ENCODE measurements at regions not wholly inside any gene's neighbourhood (a gene's known extent, or its start where the extent isn't known, plus 50 kb on each side); places are given as distances from the start of the nearest gene placed in this dataset.

DNA sequence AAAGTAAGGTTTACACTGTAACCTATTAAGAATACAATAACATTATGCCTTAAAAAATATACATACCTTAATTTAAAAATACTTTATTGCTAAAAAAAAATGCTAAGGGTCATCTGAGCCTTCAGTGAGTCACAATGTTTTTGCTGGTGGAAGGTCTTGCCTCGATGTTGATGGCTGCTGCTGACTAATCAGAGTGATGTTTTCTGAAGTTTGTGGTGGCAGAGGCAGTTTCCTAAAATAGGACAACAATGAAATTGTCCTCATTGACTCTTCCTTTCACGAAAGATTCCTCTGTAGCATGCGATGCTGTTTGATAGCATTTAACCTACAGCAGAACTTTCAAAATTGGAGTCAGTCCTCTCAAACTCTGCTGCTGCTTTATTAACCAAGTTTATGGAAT lies 97.6 kb downstream of the FAT3 start:
- no peak for FAIRE-seq

DNA sequence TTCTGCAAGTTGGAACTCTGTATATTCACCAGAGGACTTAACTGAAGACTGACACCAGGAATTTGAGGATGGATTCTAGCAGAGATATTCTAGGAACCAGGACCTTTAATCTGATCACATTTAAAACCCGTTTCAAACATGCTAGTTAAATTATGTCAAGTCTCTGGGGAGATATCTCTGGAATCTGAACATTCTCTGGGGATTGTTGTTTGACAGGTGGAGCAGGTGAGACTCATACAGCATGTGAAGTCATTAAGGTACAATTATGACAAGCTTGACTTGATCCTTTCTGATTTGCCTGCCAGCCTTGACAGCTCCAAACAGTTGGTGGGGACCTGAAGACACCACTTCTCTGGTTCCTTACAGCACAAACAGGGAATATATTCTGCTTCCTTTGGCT lies 100.3 kb downstream of the FAT3 start:
- no peak for FAIRE-seq

DNA sequence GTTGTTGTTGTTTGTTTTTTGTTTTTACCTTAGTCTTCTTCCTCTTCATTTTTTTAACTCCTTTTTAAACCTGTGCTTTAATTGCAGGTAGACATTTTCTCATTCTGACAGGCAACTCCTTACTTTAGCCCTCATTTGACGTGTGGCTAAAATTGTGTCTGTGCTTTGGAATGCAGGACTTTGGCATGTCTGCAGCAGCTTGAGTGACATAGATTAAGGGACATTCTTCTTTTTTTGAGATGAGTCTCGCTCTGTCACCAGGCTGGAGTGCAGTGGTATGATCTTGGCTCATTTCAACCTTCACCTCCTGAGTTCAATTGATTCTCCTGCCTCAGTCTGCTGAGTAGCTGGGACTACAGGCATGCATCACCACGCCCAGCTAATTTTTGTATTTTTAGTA lies 100.8 kb downstream of the FAT3 start:
- FAIRE-seq, result no peak

DNA sequence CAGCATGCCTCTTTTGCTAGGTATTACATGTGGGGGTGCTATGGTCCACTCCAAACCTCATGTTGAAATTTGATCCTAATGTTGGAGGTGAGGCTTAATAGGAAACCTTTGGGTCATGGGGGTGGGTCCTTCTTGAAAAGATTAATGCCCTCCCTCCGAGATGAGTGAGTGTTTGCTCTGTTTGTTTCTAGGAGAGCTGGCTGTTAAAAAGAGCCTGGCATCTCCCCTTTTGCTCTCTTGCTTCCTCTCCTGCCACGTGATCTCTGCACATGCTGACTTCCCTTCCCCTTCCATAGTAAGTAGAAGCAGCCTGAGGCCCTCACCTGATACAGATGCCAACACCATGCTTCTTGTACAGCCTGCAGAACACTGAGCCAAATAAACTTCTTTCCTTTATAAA lies 104.5 kb downstream of the FAT3 start:
- no peak for FAIRE-seq

DNA sequence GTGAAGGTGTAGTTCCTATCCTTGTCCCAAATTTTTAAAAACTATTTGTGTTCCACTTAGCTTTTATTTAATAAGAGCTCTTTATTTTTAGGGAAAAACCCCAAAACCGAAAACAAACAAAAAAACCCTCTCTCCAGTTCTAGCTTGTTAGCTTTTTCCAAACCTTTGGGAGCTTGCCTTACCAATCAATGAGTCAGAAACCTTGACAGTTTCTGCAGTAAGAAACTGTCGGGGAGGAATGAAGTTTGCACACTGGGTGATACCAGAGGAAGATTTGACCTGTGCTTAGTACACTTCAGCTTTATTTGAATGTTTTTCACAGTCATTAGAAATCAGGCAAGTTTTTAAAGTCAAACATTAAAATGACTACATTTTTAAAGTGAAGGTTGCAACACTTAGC lies 105.0 kb downstream of the FAT3 start:
- FAIRE-seq, result no peak

DNA sequence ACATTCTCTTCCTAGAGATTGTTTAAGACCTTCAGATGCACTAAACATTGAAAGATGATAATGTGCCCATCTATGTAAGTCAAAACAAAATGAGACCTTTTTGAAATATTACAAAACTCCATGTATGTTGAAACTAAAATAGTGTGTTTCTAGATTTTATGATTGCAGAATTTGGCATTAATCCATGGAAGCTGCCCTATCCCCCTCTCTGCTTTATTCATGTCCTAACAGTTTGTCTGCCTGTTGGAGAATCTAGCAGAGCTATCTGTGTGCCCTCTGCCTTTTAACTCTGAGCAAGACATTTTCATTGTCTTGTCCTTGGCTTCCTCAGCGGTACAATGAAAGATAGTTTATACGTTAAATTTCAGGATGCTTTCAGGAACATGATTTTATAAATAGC lies 105.5 kb downstream of the FAT3 start:
- FAIRE-seq, result no peak

DNA sequence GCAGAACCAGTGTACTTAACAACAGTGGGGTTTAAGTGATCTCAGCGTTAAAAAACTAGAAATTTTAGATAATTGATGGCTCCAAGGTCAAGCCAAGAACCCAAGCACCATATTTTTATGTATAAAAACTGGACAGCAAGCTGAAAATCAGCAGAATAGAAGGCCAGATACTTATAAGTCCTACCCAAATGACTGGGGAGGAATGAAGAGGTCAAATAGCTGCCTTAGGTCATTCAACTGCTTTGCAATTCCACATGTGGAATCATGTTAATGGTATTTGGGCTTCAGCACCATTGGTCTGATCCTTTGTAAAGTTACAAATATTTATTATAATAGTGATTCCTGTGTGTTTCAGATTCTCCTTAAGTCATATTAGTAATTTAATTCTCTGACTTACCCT lies 108.4 kb downstream of the FAT3 start:
- FAIRE-seq, result peak; percentile 70

DNA sequence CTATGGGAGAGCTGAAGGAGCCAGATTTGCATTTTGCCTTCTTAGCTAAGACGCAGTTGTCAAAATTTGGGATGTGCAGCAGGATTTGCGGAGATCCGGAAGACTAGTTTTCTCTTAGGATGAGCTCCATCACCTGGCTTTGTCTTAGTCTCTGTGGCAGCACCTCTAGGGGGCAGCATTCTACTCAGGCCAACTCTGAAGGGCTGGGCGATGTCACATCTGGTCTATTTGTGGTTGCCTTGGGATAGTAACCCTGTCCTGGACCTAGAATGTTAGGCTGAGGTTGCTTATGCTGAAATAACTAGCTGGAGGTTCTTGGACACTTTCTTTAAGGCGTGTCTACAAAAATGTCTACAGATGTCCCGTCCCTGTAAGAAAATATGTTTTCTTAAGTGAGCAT lies 116.2 kb downstream of the FAT3 start:
- no peak for FAIRE-seq

DNA sequence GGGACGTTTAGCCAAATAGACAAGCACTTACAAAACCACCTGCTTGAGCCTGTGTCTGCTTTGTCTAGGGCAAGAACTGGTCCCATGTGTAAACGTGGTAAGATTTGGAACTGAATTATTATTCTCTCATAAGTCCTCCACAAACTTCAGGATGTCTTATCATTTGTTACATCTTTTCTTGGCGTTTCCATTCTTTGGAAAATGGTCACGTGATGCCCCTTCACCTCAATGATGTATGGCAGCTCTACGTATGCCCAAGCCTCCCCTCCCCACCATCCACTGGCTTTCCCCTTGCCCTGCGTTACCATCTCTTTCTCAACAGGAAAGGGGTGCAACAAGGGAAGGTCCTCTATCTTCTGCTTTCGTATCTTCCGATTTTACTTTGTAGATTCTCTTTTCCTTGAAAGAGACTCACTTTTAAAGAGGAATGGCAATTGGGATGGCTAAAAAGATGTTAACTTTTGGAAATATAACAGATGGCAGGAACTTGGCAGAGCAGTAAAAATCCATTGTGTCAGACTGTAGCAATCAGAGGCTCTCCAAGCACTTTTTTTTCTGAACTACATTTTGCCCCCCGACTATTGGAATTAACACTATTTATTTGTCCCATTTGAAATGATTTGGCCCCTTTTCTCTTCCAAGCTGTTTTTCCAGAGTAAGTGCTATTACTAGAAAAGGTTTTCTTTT lies 117.6 kb downstream of the FAT3 start:
- no peak for FAIRE-seq

DNA sequence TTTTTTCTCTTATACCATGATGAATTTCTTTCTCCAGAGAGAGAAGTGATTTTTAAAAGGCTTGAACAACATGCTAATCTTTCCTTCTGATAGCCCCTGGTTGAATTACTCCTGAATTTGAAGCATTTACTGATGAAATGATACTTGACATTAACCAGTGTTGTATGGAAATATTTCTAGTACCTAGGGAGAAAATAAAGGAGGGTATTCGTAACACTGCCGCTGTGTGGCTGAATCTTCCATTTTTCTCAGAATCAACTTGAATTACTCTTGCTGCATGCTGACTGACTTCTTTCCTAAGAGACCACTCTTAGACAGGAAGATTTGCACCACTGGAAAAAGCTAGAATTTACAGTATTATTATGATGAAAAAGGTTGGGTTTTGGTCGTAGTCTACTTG lies 118.3 kb downstream of the FAT3 start:
- FAIRE-seq, result no peak

DNA sequence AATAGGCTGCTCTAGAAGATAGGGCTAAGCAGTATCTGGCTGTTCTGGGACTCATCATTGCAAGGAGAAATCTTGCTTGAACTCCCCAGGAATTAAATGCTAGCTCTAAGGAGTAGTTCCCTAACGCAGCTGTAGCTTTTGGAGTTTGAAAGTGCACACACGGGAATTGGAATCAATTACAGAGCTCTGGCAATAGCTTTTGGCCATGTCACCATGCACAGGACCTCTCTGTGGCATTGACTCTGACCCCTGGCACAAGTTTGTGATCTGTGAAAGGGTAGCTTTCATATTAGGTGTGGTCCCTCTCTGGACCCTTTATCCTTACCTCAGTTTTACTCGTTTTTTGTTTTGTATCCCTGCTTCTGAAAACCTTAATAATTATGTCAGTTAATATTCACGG lies 121.6 kb downstream of the FAT3 start:
- FAIRE-seq, result no peak

DNA sequence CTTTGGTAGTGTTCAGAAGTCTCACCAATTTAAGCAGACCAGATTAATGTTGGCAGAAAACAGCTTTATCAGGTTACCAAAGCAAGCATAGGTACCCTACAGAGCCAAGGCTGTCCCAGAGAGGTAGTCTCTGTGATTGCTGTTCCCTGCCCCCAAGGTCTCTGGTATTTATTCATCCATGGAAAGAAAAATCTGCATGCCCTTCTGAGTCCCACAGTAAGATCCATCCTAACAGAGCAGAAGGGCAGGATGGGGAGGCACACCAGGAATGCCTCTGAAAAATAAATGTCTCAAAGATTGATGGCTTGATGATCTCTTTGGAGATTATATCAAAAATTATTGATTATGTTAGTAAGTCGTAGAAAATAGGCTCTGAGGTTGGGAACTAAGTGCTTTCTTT lies 122.8 kb downstream of the FAT3 start:
- FAIRE-seq, result no peak

DNA sequence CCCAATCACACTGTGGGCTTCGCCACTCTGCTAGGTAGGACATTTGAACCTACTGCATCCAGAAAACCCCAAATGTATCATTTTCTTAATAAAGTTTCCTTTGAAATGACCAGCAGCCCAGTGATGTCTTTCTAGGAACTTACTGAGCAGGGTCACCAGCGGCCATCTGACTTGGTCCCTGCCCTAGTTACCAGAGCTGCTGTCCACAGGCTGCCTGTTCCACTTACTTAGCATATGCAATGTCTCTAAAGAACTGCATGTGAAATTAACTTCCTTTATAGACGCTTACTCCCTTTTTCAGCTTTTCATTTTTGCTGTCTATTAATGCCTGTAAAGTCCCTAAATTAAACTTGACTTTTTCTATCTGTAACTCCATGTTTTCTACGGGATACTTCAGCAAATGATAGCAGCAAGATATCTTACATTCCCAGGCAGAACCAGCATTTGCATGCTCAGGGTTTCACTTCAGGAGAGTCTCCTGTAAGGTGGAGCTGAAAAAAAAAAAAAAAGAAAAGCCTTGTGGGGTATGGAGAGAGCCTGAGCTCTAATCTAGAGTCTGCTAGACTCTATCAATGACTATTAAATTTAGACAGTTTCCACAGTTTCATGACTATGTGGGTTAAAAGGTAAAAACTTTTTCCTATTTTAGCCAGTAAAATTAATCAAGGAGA lies 125.0 kb downstream of the FAT3 start:
- FAIRE-seq, result no peak

DNA sequence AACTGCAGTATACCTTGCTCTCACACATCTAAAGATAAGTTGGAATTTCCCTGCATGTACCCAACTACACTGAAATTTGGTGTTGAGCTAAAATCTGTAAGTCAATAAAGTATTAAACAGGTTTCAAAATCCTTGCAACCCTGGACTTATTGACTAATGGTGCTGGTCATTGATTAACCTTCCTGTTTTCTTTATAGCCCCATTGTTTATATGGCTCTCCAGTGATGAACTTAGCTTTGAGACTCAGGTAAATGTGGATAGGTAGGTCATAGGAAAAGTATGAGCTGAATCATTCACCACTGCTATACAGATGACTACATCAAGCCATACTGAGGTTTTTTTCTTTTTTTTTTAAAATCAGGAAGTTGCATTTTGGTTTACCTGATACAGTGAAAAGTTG lies 132.7 kb downstream of the FAT3 start:
- no peak for FAIRE-seq

DNA sequence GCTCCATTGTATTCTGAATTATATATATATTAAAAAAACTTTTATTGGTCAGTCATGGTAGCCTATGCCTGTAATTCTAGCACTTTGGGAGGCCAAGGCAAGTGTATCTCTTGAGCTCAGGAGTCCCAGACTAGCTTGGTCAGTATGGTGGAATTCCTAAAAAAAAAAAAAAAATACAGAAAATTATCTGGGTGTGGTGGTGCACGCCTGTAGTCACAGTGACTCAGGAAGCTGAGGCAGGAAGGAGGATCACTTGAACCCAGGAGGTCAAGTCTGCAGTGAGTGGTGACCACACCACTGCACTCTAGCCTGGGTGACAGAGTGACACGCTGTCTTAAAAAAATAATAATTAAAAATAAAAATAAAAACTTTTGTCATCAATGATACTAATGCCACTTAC lies 133.2 kb downstream of the FAT3 start:
- no peak for FAIRE-seq

DNA sequence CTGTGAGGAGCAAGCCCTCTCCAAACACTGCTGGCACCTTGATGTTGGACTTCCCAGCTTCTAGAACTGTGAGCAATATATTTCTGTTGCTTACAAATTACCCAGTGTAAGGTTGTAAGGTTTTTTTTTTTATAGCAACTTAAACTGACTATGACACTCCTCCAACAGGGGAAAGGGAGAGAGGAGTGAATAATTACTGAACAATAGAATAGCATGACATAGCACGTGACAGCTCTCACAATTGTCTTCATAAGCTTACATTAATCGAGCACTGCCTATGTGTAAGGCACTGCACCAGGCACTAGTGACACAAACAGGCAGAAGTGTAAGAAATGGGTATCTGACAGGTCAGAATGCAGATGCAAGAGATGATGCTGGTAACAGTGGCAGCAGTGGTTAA lies 136.9 kb downstream of the FAT3 start:
- no peak for FAIRE-seq

DNA sequence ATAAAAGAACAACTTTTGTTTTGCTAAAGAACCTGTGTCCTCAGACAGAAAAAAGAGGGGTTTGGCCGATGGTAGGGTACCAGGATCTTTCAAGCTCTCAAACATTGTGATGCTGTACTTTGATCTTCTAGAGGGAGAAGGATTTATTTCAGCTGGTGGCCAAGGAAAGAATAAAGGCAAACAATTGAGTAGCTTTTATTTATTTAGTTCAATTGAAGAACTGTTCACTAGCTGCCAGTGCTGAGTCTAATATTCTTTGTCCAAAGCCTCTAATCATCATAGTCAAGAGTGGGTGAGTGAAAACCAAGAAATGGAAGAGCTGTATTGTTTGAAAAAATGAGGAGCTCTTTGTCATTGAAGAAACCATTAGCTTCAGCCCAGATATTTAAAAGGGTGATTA lies 138.4 kb downstream of the FAT3 start:
- no peak for FAIRE-seq

DNA sequence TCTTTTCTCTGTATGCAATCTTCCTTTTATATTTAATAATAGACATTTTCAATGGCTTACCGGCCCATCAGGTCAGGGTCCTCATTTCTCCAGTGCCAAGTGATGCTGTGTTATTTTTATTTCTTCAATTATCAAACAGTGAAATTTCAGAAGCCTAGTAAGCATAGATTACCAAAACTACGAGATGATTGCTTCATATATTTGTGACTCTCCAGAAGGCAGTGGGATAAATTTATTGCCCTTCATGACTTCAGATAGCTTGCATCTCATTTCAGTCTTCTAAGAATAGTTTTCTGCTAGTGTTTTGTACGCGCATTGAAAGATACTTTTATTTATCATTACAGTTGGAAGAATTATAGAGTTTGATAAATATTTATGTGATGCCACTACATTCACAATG lies 139.6 kb downstream of the FAT3 start:
- FAIRE-seq, result no peak

DNA sequence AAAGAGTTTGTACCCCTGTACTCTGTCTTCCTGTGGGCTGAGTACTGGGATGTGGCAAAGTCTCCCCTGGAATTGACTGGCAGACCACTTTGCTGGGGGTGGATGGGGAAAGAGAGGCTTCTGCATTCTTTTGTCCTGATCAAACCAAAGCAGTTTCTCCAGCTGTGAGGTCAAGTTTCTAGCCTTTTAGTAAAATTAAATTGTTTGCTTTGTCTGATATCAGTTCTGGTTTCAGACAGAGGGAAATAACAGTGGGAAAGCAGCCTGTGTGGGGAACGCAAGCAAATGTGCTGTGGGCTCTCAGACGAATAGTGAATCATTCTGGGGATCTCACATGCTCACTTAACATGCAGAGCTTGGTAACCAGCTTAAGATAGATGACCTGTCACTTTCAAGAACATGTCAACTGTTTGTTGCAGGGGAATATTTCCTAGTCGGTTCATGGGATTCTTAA lies 151.6 kb downstream of the FAT3 start:
- FAIRE-seq, result no peak

DNA sequence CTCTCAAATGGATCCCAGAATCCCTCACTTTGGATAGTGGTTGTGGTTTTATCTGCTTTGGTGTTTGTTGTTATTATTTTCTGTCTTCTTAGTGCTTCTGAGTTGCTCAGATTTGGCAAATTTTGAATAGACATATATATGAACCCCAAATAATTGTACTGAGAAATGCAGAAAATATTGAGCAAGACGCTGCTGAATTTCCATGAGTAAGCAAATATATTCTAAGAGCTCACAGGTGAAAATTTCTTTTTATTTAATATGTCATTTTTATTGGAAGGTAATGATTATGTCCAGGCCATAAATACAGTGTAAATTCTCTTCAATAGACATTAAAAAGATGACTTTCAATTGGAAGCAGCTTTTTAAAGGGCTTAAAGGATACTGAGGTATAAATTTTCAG lies 152.1 kb downstream of the FAT3 start:
- no peak for FAIRE-seq

DNA sequence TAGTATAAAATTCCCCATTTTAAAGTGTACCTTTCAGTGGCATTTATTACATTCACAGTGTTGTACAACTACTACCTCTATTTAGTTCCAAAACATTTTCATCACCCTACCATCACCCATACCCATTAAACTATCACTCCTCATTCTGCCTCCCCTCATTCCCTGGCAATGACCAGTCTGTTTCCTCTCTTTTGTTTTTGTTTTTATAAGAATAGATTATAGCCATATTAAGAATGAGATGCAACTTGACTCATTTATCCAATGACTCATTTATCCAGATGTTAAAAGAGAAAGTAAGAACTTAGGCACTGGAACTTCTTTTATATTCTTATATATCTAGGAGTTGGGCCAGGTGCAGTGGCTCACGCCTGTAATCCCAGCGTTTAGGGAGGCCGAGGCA lies 156.3 kb downstream of the FAT3 start:
- no peak for FAIRE-seq

DNA sequence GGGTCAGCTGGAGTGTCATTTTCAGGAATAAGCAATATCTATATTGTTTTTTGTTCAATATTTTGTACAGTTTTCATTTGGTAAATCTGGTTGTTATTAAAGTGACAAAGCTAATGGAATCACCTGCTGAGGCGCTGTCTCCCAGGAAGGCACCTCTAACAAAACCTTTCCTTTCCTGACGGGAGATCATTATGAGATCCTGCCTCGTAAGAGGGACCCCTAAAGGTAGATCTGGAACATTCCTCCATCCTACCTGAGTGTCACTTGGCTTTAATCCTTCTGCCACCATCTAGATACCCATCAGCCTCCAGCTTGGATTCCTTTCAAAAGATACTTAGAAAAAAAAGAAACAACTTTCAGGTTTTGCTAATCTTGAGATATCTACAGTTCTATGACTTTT lies 157.7 kb downstream of the FAT3 start:
- FAIRE-seq, result no peak

DNA sequence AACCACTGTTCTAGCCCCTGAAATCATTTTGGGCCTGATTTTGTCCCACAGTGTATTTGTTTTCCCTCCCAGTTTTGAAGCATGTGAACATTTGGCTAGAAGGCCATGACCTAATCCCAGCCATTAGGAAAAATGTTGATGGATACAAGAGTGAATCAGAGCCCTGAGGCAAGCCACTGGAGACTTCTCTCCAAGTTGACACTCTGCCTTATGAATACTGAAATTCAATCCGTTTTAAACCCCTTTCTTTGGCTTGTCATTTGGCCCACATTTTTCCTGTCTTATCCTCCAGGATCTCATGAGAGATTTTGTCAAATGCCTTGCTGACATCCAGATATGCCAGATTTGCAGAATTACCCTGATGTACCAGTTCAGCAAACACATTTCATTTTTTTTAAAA lies 158.8 kb downstream of the FAT3 start:
- no peak for FAIRE-seq

DNA sequence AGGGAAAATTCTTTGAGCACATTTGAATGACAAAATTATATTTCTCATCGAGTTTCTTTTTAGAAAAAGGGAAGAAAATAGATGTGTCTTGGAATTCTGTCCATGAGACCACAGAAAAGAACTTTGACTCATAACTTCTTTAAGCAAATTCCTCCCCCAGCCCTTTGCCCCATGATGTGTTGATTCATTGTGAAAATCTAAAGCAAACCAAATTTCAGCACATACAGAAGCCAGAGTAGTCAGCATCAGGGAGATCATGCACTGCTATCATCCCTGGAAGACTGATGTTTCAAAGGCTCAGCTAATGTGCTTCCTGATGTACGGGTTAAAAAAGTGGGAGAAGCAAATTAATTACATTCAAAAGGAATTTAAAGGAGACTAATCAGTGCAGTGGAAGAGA lies 159.7 kb downstream of the FAT3 start:
- no peak for FAIRE-seq

DNA sequence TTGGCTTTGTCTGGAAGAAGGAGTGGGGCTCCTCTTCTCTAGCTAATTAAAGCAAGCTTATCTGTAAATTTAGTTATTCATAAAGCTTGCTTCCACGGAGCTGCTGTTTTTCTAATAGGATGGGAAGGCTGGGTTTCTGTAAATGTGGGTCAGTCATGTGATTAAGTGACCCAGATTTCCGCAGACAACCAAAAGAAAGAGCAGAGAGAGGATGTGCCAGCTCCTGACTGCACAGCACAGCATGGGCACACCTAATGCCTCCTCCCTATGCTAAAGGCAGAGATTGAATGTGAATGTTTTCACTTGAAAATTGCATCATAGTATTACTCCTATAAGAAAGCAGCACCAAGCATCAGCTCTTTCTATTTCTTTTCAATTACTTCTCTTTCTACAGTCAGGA lies 160.2 kb downstream of the FAT3 start:
- no peak for FAIRE-seq

Measured in endometrium (tissue), 2 donors.